AG10803 (cell line): ENCODE measurements at regions not wholly inside any gene's neighbourhood (a gene's known extent, or its start where the extent isn't known, plus 50 kb on each side); places are given as distances from the start of the nearest gene placed in this dataset.

Experiments
- DNase-seq: peaks from one replicate; pipeline ENCODE4 v3.0.0; 2010; ENCODE audit warnings: low read depth
- H3K4me3 ChIP-seq: 2 replicates; pipeline ENCODE4 v1.5.1; 2011; ENCODE audit warnings: mild to moderate bottlenecking, low read length, control low read depth
- CTCF ChIP-seq: conservative IDR thresholded peaks from 2 replicates; pipeline ENCODE4 v1.5.1; 2011; ENCODE audit warnings: mild to moderate bottlenecking, low read length, control low read depth, inconsistent platforms

- DNase-seq = no peak
- TF ChIP-seq CTCF = peak; percentile 17; the same call in 1 of the 2 replicates
- H3K4me3 ChIP-seq = no peak overlapping the region
Observed at GRCh38 chr18:45282101-45282812, 333.0 kb upstream of the SLC14A2 start.

GRCh38 chr18:45284174-45284573 is 331.1 kb upstream of the SLC14A2 start:
- TF ChIP-seq CTCF = no peak
- no peak for DNase-seq
- H3K4me3 ChIP-seq = no peak overlapping the region

DNA sequence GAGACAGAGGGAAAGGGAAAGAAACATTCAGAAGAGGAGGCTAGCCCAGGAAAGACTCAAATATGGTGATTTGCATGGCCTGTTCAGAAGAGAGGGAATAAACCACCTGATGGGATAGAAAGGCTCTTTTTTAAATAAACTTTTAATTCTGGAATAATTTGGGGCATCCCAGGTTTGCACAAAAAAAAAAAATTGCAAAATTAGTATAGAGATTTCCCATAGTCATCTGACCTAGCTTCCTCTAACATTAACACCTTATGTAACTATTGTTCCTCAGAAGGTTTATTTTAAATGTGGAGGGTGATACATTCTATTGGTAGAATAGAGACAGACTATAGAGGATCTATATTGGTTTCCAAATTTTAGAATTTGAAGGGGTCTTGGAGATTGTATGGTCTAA is 330.4 kb upstream of the SLC14A2 start:
- no peak for DNase-seq
- TF ChIP-seq CTCF = no peak
- no peak overlapping the region for H3K4me3 ChIP-seq

- TF ChIP-seq CTCF = no peak
- no peak for DNase-seq
- H3K4me3 ChIP-seq = no peak overlapping the region
Observed at GRCh38 chr18:45285251-45285650, 330.0 kb upstream of the SLC14A2 start.

GRCh38 chr18:45286431-45286830 is 328.8 kb upstream of the SLC14A2 start:
- no peak for DNase-seq
- no peak for TF ChIP-seq CTCF
- H3K4me3 ChIP-seq = no peak overlapping the region

DNA sequence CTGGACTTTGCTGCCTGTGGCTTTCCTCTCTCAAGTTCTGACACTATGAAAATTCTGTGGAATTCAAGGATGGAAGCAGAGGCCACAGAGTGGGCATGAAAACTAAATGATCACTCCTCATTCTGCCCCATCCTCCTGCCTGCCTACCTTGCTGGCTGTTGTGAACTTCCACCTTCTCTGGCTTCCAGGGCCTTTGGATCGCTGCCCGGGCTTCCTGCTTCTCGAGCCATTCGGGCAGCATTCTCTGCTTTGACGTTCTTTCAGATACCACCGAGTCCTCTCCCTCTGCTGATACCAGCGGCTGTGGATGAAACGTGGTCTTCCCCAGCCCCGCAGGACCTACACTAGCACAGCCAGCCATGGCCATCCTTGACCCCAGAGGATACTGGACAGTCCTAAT is 327.7 kb upstream of the SLC14A2 start:
- no peak for TF ChIP-seq CTCF
- no peak overlapping the region for H3K4me3 ChIP-seq
- no peak for DNase-seq

GRCh38 chr18:45290364-45290763 is 324.9 kb upstream of the SLC14A2 start:
- no peak overlapping the region for H3K4me3 ChIP-seq
- no peak for TF ChIP-seq CTCF
- no peak for DNase-seq
